ENCODE measurements at regions not wholly inside any gene's neighbourhood (a gene's known extent, or its start where the extent isn't known, plus 50 kb on each side); places are given as distances from the start of the nearest gene placed in this dataset.

DNA sequence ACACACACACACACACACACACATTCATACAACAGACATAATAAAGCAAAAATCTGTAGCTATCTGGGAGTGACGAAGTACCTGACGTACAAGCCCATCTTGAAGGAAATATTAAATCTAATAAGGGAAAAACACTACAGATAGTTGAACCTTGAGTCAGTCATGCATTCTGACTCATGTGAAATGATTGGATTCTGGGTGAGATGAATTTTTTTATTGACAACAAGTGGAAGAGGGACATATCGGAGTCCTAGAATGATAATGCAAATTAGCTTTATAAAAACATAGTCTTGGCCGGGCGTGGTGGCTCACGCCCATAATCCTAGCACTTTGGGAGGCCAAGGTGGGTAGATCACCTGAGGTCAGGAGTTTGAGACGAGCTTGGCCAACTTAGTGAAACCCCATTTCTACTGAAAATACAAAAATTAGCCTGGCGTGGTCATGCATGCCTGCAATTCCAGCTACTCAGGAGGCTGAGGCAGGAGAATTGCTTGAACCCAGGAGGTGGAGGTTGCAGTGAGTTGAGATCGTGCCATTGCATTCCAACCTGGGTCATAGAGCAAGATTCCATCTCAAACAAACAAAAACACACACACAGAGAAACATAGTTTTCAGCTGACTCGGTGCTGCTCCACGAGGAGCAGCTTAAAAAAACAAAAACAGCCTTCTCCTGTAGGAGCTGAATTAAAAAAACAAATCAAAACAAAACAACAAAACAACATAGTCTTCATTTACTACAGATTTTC lies 154.4 kb upstream of the MKLN1 start:
- DNase-seq: no peak
- Histone ChIP-seq H3K27me3 (no peaks in the 10 kb centered on the region), H3K27ac (no peak overlapping the region), H3K4me1 (no peaks in the 10 kb centered on the region), H3K4me3 (no peak overlapping the region), H3K36me3 (ENCODE audit: low read depth, missing control alignments) (no peaks in the 10 kb centered on the region), H3K9me3 (no peaks in the 10 kb centered on the region)
- 78 to 80% methylated on average over 11 of the region's 11 CpGs for WGBS, 2 donors
- intact Hi-C loops (cut with DNase I; ENCODE audit: low total_unique reads): no loop called here
- TF ChIP-seq POLR2A (IDR thresholded peaks at IDR 0.05): no peak
- TF ChIP-seq, protein P1, sequence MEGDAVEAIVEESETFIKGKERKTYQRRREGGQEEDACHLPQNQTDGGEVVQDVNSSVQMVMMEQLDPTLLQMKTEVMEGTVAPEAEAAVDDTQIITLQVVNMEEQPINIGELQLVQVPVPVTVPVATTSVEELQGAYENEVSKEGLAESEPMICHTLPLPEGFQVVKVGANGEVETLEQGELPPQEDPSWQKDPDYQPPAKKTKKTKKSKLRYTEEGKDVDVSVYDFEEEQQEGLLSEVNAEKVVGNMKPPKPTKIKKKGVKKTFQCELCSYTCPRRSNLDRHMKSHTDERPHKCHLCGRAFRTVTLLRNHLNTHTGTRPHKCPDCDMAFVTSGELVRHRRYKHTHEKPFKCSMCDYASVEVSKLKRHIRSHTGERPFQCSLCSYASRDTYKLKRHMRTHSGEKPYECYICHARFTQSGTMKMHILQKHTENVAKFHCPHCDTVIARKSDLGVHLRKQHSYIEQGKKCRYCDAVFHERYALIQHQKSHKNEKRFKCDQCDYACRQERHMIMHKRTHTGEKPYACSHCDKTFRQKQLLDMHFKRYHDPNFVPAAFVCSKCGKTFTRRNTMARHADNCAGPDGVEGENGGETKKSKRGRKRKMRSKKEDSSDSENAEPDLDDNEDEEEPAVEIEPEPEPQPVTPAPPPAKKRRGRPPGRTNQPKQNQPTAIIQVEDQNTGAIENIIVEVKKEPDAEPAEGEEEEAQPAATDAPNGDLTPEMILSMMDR (IDR thresholded peaks at IDR 0.05): no peak

DNA sequence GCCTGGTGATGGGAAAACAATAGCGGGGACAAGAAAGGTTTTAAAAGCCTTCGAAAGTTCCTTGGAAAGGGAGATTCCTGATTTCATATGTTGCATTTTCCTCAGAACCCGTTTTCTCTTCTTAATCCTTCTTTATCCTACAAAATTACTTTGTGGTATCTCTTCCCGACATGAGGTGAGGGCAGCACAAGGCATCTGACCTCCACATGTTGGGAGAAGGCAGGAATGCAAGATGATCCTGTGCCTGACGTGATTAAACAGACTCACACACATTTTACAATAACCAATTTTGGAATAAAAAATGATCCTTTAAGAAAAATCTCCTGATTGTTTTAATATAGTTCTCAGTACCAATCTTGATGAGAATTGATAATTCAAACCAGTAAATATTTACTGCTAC lies 153.3 kb upstream of the MKLN1 start:
- TF ChIP-seq POLR2A (IDR thresholded peaks at IDR 0.05): no peak
- TF ChIP-seq, protein P1 (IDR thresholded peaks at IDR 0.05): no peak
- intact Hi-C loops (cut with DNase I; ENCODE audit: low total_unique reads): no loop called here
- no peak overlapping the region for H3K27ac ChIP-seq

DNA sequence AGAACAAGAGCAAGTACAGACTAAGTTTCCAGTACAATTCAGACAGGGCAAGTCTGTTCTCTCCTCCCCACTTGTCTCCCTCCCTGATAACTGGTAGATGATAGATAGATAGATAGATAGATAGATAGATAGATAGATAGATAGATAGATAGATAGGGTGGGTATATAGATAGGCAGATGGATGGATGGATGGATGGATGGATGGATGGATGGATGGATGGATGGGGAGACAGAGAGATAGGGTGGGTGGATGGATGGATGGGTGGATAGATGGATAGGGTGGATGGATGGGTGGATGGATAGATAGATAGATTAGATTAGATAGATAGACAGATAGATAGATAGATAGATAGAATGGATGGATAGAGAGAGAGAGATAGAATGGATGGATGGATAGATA lies 152.8 kb upstream of the MKLN1 start:
- no peak for DNase-seq
- TF ChIP-seq, protein P1 (IDR thresholded peaks at IDR 0.05): no peak
- TF ChIP-seq POLR2A (IDR thresholded peaks at IDR 0.05): no peak
- Histone ChIP-seq H3K27ac (no peak overlapping the region), H3K36me3 (ENCODE audit: low read depth, missing control alignments) (no peaks in the 10 kb centered on the region), H3K4me1 (no peaks in the 10 kb centered on the region), H3K27me3 (no peaks in the 10 kb centered on the region), H3K9me3 (no peaks in the 10 kb centered on the region), H3K4me3 (no peak overlapping the region)
- intact Hi-C loops (cut with DNase I; ENCODE audit: low total_unique reads): no loop called here

More for the DNA sequence above, 153.3 kb upstream of the MKLN1 start:
- H3K4me1 ChIP-seq: no peaks in the 10 kb centered on the region
- H3K36me3 ChIP-seq (ENCODE audit: low read depth, missing control alignments): no peaks in the 10 kb centered on the region
- H3K27me3 ChIP-seq: no peaks in the 10 kb centered on the region
- DNase-seq: no peak
- H3K9me3 ChIP-seq: no peaks in the 10 kb centered on the region
- H3K4me3 ChIP-seq: no peak overlapping the region
- 78 to 84% methylated on average over 5 of the region's 5 CpGs for WGBS, 2 donors

DNA sequence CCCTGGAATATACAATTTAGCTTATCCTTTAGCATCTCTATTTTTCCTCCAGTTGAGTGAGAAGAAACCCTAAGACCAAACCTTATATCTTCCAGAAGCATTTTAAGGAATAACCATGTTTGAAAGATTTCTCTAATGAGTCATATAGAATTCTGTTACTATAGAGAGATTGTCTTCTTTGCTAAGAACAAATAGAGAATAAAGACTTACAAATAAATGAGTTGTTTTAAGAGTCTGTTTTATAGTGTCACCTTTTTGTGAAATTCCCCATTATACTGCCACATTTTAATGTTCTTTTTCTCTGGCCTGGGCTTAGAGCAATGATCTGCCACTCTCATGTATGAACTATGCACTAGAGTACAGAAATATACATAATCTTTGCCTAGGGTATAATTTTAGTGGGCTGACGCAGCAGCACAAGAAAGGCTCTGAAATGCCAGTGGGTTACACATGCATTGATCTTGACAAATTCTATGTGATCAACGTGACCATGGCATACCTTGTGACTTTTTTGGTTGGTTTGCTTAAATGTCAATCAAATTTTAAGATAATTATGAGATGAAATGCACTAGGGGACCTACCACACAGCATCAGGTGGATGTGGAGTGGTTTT lies 145.1 kb upstream of the MKLN1 start:
- H3K27ac ChIP-seq: no peak overlapping the region
- intact Hi-C loops (cut with DNase I; ENCODE audit: low total_unique reads): no loop called here
- H3K4me3 ChIP-seq: no peak overlapping the region
- no peak for DNase-seq
- TF ChIP-seq, protein P1 (IDR thresholded peaks at IDR 0.05): no peak
- no peak for TF ChIP-seq POLR2A (IDR thresholded peaks at IDR 0.05)
- no peaks in the 10 kb centered on the region for H3K27me3 ChIP-seq
- no peaks in the 10 kb centered on the region for H3K36me3 ChIP-seq (ENCODE audit: low read depth, missing control alignments)
- peaks cover 9% of the 10 kb centered on the region for H3K4me1 ChIP-seq
- no peaks in the 10 kb centered on the region for H3K9me3 ChIP-seq
- WGBS, 2 donors: 87 to 88% methylated on average over 2 of the region's 2 CpGs

DNA sequence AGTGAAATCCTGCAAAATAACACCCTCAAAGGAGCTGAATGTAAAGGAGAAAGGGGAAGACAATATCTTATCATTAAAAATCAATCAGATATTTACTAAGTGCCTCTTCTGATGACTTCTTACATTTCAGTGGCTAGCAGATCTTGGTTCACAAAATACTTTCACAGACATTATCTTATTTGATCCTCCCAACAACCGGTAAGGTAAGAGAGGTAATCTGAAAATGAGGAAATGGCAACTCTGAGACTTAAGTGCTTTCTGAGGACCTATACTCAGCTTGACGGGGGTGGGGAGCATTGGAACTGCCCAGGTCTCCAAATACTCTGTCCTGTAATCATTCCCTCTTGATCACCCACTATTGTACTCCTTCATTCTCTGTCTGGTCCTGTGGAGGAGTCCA lies 144.6 kb upstream of the MKLN1 start:
- no peak for DNase-seq
- Histone ChIP-seq H3K9me3 (no peaks in the 10 kb centered on the region), H3K36me3 (ENCODE audit: low read depth, missing control alignments) (no peaks in the 10 kb centered on the region), H3K27me3 (no peaks in the 10 kb centered on the region), H3K4me3 (no peak overlapping the region), H3K4me1 (peaks cover 9% of the 10 kb centered on the region), H3K27ac (no peak overlapping the region)
- WGBS, 2 donors: 88 to 97% methylated on average over 2 of the region's 2 CpGs
- intact Hi-C loops (cut with DNase I; ENCODE audit: low total_unique reads): no loop called here
- TF ChIP-seq, protein P1 (IDR thresholded peaks at IDR 0.05): no peak
- no peak for TF ChIP-seq POLR2A (IDR thresholded peaks at IDR 0.05)

All from testis (tissue), 2 donors.